ENCODE measurements at regions not wholly inside any gene's neighbourhood (a gene's known extent, or its start where the extent isn't known, plus 50 kb on each side); places are given as distances from the start of the nearest gene placed in this dataset.

- Histone ChIP-seq H3K27me3 (ENCODE audit: control insufficient read depth, insufficient read depth, low read length) (no peaks in the 10 kb centered on the region), H3K27ac (ENCODE audit: insufficient read depth, low read length) (no peak overlapping the region), H3K4me2 (ENCODE audit: extremely low read depth, insufficient read depth, low read length) (no peak overlapping the region), H3K4me3 (replicated peaks in 1 of 4; ENCODE audit: control extremely low read depth in 1 of 4, insufficient read depth in 1 of 4, low read depth in 3 of 4, low read length in 4 of 4) (no peak overlapping the region), H3K4me1 (ENCODE audit: control insufficient read depth, extremely low read depth, insufficient read depth, low read length) (no peaks in the 10 kb centered on the region), H3K79me2 (ENCODE audit: control insufficient read depth, insufficient read depth, low read length) (no peaks in the 10 kb centered on the region), H4K20me1 (ENCODE audit: control insufficient read depth, extremely low read depth, insufficient read depth, low read length) (no peaks in the 10 kb centered on the region), H3K9ac (ENCODE audit: insufficient read depth, low read length) (no peak overlapping the region), H2AFZ (ENCODE audit: low read length) (no peak overlapping the region), H3K9me3 (ENCODE audit: control insufficient read depth, insufficient read depth, low read depth, low read length) (no peaks in the 10 kb centered on the region), H3K36me3 (ENCODE audit: control insufficient read depth, insufficient read depth, low read length) (no peaks in the 10 kb centered on the region)
- no peak for DNase-seq (ENCODE audit: low read depth in 2 of 2)
- TF ChIP-seq EZH2 (IDR thresholded peaks at IDR 0.05; ENCODE audit: low read length, missing control alignments) (no peak), CTCF (conservative IDR thresholded peaks at IDR 0.05 in 1 of 2, IDR thresholded peaks at IDR 0.05 in 1 of 2; ENCODE audit: low read depth in 1 of 2, low read length in 2 of 2) (no peak)
These were observed 177.0 kb upstream of the IRX6 start for GRCh38 chr16:55146966-55147365.

- no peaks in the 10 kb centered on the region for H3K27me3 ChIP-seq (ENCODE audit: control insufficient read depth, insufficient read depth, low read length)
- no peak overlapping the region for H2AFZ ChIP-seq (ENCODE audit: low read length)
- no peaks in the 10 kb centered on the region for H3K36me3 ChIP-seq (ENCODE audit: control insufficient read depth, insufficient read depth, low read length)
- no peak for DNase-seq (ENCODE audit: low read depth in 2 of 2)
- H3K9ac ChIP-seq (ENCODE audit: insufficient read depth, low read length) = no peak overlapping the region
- TF ChIP-seq EZH2 (IDR thresholded peaks at IDR 0.05; ENCODE audit: low read length, missing control alignments) (no peak), CTCF (conservative IDR thresholded peaks at IDR 0.05 in 1 of 2, IDR thresholded peaks at IDR 0.05 in 1 of 2; ENCODE audit: low read depth in 1 of 2, low read length in 2 of 2) (no peak)
- no peaks in the 10 kb centered on the region for H3K9me3 ChIP-seq (ENCODE audit: control insufficient read depth, insufficient read depth, low read depth, low read length)
- no peak overlapping the region for H3K4me2 ChIP-seq (ENCODE audit: extremely low read depth, insufficient read depth, low read length)
- no peaks in the 10 kb centered on the region for H3K79me2 ChIP-seq (ENCODE audit: control insufficient read depth, insufficient read depth, low read length)
- no peaks in the 10 kb centered on the region for H3K4me1 ChIP-seq (ENCODE audit: control insufficient read depth, extremely low read depth, insufficient read depth, low read length)
- no peak overlapping the region for H3K4me3 ChIP-seq (replicated peaks in 1 of 4; ENCODE audit: control extremely low read depth in 1 of 4, insufficient read depth in 1 of 4, low read depth in 3 of 4, low read length in 4 of 4)
- no peak overlapping the region for H3K27ac ChIP-seq (ENCODE audit: insufficient read depth, low read length)
- H4K20me1 ChIP-seq (ENCODE audit: control insufficient read depth, extremely low read depth, insufficient read depth, low read length) = no peaks in the 10 kb centered on the region
These were observed 176.6 kb upstream of the IRX6 start for GRCh38 chr16:55147396-55147795.

- Histone ChIP-seq H3K9me3 (ENCODE audit: control insufficient read depth, insufficient read depth, low read depth, low read length) (no peaks in the 10 kb centered on the region), H3K36me3 (ENCODE audit: control insufficient read depth, insufficient read depth, low read length) (no peaks in the 10 kb centered on the region), H3K4me2 (ENCODE audit: extremely low read depth, insufficient read depth, low read length) (no peak overlapping the region), H3K4me1 (ENCODE audit: control insufficient read depth, extremely low read depth, insufficient read depth, low read length) (no peaks in the 10 kb centered on the region), H2AFZ (ENCODE audit: low read length) (no peak overlapping the region), H3K9ac (ENCODE audit: insufficient read depth, low read length) (no peak overlapping the region), H4K20me1 (ENCODE audit: control insufficient read depth, extremely low read depth, insufficient read depth, low read length) (no peaks in the 10 kb centered on the region), H3K4me3 (replicated peaks in 1 of 4; ENCODE audit: control extremely low read depth in 1 of 4, insufficient read depth in 1 of 4, low read depth in 3 of 4, low read length in 4 of 4) (no peak overlapping the region), H3K27me3 (ENCODE audit: control insufficient read depth, insufficient read depth, low read length) (no peaks in the 10 kb centered on the region), H3K27ac (ENCODE audit: insufficient read depth, low read length) (no peak overlapping the region), H3K79me2 (ENCODE audit: control insufficient read depth, insufficient read depth, low read length) (no peaks in the 10 kb centered on the region)
- TF ChIP-seq CTCF (conservative IDR thresholded peaks at IDR 0.05 in 1 of 2, IDR thresholded peaks at IDR 0.05 in 1 of 2; ENCODE audit: low read depth in 1 of 2, low read length in 2 of 2) (no peak), EZH2 (IDR thresholded peaks at IDR 0.05; ENCODE audit: low read length, missing control alignments) (no peak)
- no peak for DNase-seq (ENCODE audit: low read depth in 2 of 2)
These were observed 174.4 kb upstream of the IRX6 start for GRCh38 chr16:55149622-55150021.

All from fibroblast of lung (primary cell).